ENCODE measurements at regions not wholly inside any gene's neighbourhood (a gene's known extent, or its start where the extent isn't known, plus 50 kb on each side); places are given as distances from the start of the nearest gene placed in this dataset.

- no peak for TF ChIP-seq CTCF (IDR thresholded peaks at IDR 0.05; ENCODE audit: low read length)
- TF ChIP-seq EZH2 (IDR thresholded peaks at IDR 0.05; ENCODE audit: borderline replicate concordance, low read length), result no peak
Measured at GRCh38 chr9:7467186-7467585, 332.4 kb downstream of the DMAC1 start.
